ENCODE measurements at regions not wholly inside any gene's neighbourhood (a gene's known extent, or its start where the extent isn't known, plus 50 kb on each side); places are given as distances from the start of the nearest gene placed in this dataset.

DNA sequence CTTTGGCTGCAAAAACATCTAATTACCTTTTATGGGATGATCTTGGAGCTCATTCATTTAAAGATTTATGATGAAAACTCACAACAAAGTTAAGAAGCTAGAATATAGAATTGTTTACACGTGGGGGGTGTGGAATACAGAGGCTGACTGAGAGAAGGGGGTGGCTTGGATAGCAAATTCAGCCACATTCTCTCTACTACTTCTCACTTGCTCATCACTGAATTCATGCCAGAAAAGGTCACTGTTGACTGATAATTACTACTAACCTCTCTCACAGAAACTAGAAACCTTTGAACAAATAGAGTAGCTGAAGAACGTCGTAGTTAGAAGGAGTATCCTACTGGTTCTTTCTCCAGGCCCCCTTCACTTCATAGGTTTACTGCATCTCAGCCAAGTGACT, 808.2 kb downstream of the BRINP1 start:
- Histone ChIP-seq H3K4me1 (no peaks in the 10 kb centered on the region), H3K4me3 (no peak overlapping the region), H3K9ac (no peak overlapping the region), H3K4me2 (no peak overlapping the region), H3K9me3 (ENCODE audit: low read depth) (no peaks in the 10 kb centered on the region), H3K27me3 (no peaks in the 10 kb centered on the region), H3K36me3 (no peaks in the 10 kb centered on the region), H3K27ac (no peak overlapping the region), H4K20me1 (ENCODE audit: low read depth) (no peaks in the 10 kb centered on the region), H3F3A (ENCODE audit: low read depth) (no peaks in the 10 kb centered on the region), H2AFZ (replicated peaks) (no peak overlapping the region), H3K79me2 (ENCODE audit: low read depth) (no peaks in the 10 kb centered on the region)
- Mint-ChIP-seq H3K36me3 (no peaks in the 10 kb centered on the region), H3K27ac (no peak overlapping the region), H3K4me3 (no peak overlapping the region), H3K9me3 (no peaks in the 10 kb centered on the region), H3K4me1 (no peaks in the 10 kb centered on the region), H3K27me3 (ENCODE audit: insufficient read depth, low read depth) (peaks cover 2% of the 10 kb centered on the region)
- TF ChIP-seq EZH2phosphoT487 (IDR thresholded peaks at IDR 0.05) (no peak), EZH2 (IDR thresholded peaks at IDR 0.05) (no peak)
- TF ChIP-seq, protein P1, sequence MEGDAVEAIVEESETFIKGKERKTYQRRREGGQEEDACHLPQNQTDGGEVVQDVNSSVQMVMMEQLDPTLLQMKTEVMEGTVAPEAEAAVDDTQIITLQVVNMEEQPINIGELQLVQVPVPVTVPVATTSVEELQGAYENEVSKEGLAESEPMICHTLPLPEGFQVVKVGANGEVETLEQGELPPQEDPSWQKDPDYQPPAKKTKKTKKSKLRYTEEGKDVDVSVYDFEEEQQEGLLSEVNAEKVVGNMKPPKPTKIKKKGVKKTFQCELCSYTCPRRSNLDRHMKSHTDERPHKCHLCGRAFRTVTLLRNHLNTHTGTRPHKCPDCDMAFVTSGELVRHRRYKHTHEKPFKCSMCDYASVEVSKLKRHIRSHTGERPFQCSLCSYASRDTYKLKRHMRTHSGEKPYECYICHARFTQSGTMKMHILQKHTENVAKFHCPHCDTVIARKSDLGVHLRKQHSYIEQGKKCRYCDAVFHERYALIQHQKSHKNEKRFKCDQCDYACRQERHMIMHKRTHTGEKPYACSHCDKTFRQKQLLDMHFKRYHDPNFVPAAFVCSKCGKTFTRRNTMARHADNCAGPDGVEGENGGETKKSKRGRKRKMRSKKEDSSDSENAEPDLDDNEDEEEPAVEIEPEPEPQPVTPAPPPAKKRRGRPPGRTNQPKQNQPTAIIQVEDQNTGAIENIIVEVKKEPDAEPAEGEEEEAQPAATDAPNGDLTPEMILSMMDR (IDR thresholded peaks at IDR 0.05), result no peak
- DNase-seq (ENCODE audit: low spot score), result no peak

DNA sequence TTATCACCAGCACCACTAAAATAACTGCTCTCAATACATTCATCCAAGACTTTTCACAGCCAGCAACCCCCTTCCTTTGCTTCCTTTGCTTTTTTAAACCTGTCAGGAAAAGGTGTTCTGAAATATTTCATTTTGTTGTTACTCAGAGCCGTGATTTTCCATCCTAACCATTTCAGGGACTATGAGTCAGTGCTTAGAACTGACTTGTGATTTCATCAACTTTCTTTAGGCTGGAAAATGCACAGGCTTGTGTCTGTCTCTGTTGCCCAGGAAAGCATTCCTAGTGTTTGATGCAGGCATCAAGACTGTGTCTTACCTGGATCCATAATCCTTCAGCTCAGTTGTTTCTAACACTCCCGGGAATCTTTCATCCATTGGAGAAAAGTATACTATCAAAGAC, 805.6 kb downstream of the BRINP1 start:
- H3K4me1 Mint-ChIP-seq, result no peaks in the 10 kb centered on the region
- Histone ChIP-seq H2AFZ (replicated peaks) (peak overlapping the region; percentile 81), H3K36me3 (no peaks in the 10 kb centered on the region), H3K27ac (no peak overlapping the region), H3K27me3 (no peaks in the 10 kb centered on the region), H3F3A (ENCODE audit: low read depth) (no peaks in the 10 kb centered on the region), H3K4me2 (no peak overlapping the region), H3K9ac (no peak overlapping the region), H4K20me1 (ENCODE audit: low read depth) (no peaks in the 10 kb centered on the region), H3K9me3 (ENCODE audit: low read depth) (no peaks in the 10 kb centered on the region), H3K4me3 (no peak overlapping the region), H3K79me2 (ENCODE audit: low read depth) (no peaks in the 10 kb centered on the region), H3K4me1 (no peaks in the 10 kb centered on the region)
- no peaks in the 10 kb centered on the region for H3K9me3 Mint-ChIP-seq
- H3K4me3 Mint-ChIP-seq, result no peak overlapping the region
- H3K36me3 Mint-ChIP-seq, result no peaks in the 10 kb centered on the region
- no peak for DNase-seq (ENCODE audit: low spot score)
- TF ChIP-seq, protein P1 (IDR thresholded peaks at IDR 0.05), result no peak
- TF ChIP-seq EZH2phosphoT487 (IDR thresholded peaks at IDR 0.05), result no peak
- no peak for TF ChIP-seq EZH2 (IDR thresholded peaks at IDR 0.05)
- H3K27me3 Mint-ChIP-seq (ENCODE audit: insufficient read depth, low read depth), result peaks cover 2% of the 10 kb centered on the region
- no peak overlapping the region for H3K27ac Mint-ChIP-seq

DNA sequence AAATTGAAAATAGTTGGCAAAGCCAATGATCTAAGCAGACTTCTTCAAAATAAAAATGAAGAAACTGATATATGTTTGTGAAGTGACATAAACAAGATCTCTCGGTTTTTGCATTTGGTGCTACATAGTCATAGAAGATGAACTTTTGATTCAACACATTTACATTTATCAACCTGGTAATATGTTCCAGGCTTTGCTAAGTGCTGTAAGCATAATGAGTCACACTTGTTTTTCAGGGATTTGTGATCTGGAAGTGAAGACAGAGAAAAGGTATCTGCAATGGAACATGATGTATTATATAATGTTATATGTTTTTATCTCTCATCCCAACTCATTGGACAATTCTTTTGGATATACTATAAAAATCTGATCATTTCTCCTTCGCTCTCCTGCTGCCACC, 801.4 kb downstream of the BRINP1 start:
- no peaks in the 10 kb centered on the region for H3K9me3 Mint-ChIP-seq
- Histone ChIP-seq H3K27ac (no peak overlapping the region), H3K4me1 (no peaks in the 10 kb centered on the region), H3K4me2 (no peak overlapping the region), H3K9ac (no peak overlapping the region), H3K9me3 (ENCODE audit: low read depth) (no peaks in the 10 kb centered on the region), H4K20me1 (ENCODE audit: low read depth) (no peaks in the 10 kb centered on the region), H2AFZ (replicated peaks) (no peak overlapping the region), H3K27me3 (no peaks in the 10 kb centered on the region), H3K36me3 (no peaks in the 10 kb centered on the region), H3F3A (ENCODE audit: low read depth) (no peaks in the 10 kb centered on the region), H3K79me2 (ENCODE audit: low read depth) (no peaks in the 10 kb centered on the region), H3K4me3 (no peak overlapping the region)
- DNase-seq (ENCODE audit: low spot score), result no peak
- no peaks in the 10 kb centered on the region for H3K36me3 Mint-ChIP-seq
- TF ChIP-seq EZH2phosphoT487 (IDR thresholded peaks at IDR 0.05) (no peak), EZH2 (IDR thresholded peaks at IDR 0.05) (no peak)
- TF ChIP-seq, protein P1 (IDR thresholded peaks at IDR 0.05), result no peak
- no peak overlapping the region for H3K4me3 Mint-ChIP-seq
- H3K27ac Mint-ChIP-seq, result no peak overlapping the region
- no peaks in the 10 kb centered on the region for H3K4me1 Mint-ChIP-seq
- no peaks in the 10 kb centered on the region for H3K27me3 Mint-ChIP-seq (ENCODE audit: insufficient read depth, low read depth)

DNA sequence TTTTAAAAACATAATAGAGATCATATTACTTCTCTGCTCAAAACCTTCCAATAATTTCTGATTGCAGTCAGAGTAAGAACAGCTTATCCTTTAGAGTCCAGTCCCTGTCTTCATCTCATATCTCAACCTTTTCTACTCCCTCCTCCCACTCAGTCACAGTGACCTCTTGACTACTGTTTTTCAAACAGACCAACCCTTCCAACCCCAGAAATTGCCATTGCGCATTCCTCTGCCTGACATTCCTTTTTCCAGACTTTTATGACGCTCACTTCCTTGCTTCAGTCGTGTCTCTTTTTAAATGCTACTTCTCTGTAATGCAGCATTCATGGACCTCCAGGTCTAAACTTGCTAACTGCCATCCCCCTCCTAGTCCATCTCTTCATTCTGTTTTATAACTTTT, 800.5 kb downstream of the BRINP1 start:
- Mint-ChIP-seq H3K27ac (no peak overlapping the region), H3K27me3 (ENCODE audit: insufficient read depth, low read depth) (no peaks in the 10 kb centered on the region), H3K4me3 (no peak overlapping the region), H3K9me3 (no peaks in the 10 kb centered on the region), H3K36me3 (no peaks in the 10 kb centered on the region), H3K4me1 (no peaks in the 10 kb centered on the region)
- H3K9me3 ChIP-seq (ENCODE audit: low read depth), result no peaks in the 10 kb centered on the region
- no peaks in the 10 kb centered on the region for H4K20me1 ChIP-seq (ENCODE audit: low read depth)
- no peaks in the 10 kb centered on the region for H3K27me3 ChIP-seq
- H3K27ac ChIP-seq, result no peak overlapping the region
- no peak for DNase-seq (ENCODE audit: low spot score)
- H3K9ac ChIP-seq, result no peak overlapping the region
- H3K4me2 ChIP-seq, result no peak overlapping the region
- no peak overlapping the region for H2AFZ ChIP-seq (replicated peaks)
- H3K4me3 ChIP-seq, result no peak overlapping the region
- TF ChIP-seq EZH2 (IDR thresholded peaks at IDR 0.05), result no peak
- H3F3A ChIP-seq (ENCODE audit: low read depth), result no peaks in the 10 kb centered on the region
- H3K79me2 ChIP-seq (ENCODE audit: low read depth), result no peaks in the 10 kb centered on the region
- H3K36me3 ChIP-seq, result no peaks in the 10 kb centered on the region
- no peaks in the 10 kb centered on the region for H3K4me1 ChIP-seq
